ENCODE measurements at regions not wholly inside any gene's neighbourhood (a gene's known extent, or its start where the extent isn't known, plus 50 kb on each side); places are given as distances from the start of the nearest gene placed in this dataset.

DNA sequence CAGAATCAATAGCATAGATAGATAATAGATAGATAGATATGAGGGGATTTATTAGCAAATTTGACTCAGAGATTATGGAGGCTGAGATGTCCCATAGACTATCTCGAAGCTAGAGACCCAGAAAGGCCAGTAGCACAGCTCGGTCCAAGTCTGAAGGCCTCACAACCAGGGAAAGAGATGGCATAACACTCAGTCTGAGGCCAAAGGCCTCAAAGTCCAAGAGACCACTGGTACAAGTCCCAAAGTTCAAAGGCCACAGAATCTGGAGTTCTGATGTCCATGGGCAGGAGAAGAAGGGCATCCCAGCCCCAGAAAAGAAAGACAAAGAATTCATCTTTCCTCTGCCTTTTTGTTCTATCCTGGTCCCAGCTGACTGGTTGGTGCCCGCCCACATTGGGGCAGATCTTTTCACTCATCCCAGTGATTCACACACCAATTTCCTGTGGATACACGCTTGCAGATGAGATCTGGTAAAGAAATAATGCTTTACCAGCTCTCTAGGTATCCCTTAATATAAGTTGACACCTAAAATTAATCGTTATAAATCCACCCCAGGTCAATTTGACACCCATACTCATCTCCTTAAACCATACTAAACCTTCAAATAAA lies 127.8 kb upstream of the FBN2 start:
- H3K36me3 ChIP-seq (replicated peaks in 1 of 2; ENCODE audit: control insufficient read depth in 1 of 2, insufficient read depth in 2 of 2, low read length in 2 of 2), result no peaks in the 10 kb centered on the region
- 28% methylated on average over 2 of the region's 5 CpGs for WGBS (ENCODE audit: insufficient coverage)
- H3K4me2 ChIP-seq (replicated peaks; ENCODE audit: extremely low read depth, low read length, poor library complexity, severe bottlenecking), result no peak overlapping the region
- no peak overlapping the region for H3K27ac ChIP-seq (ENCODE audit: low read depth in 1 of 2, low read length in 2 of 2)
- Mint-ChIP-seq H3K4me3 (no peak overlapping the region), H3K4me1 (no peaks in the 10 kb centered on the region), H3K27ac (no peak overlapping the region), H3K36me3 (no peaks in the 10 kb centered on the region), H3K9me3 (peaks cover 0 to 3% (median under 1%) of the 10 kb centered on the region in 7 donors), H3K27me3 (ENCODE audit: low read depth in 3 of 3) (peaks cover 0 to 2% (median under 1%) of the 10 kb centered on the region in 3 donors)
- no peak overlapping the region for H3K4me3 ChIP-seq (replicated peaks in 1 of 3; ENCODE audit: low read depth in 2 of 3, low read length in 3 of 3)
- DNase-seq, result no peak
- H3K9me3 ChIP-seq (replicated peaks in 1 of 2; ENCODE audit: control insufficient read depth in 1 of 2, insufficient read depth in 1 of 2, low read length in 2 of 2), result no peaks in the 10 kb centered on the region
- no peaks in the 10 kb centered on the region for H3K79me2 ChIP-seq (ENCODE audit: insufficient read depth, low read length)
- no peaks in the 10 kb centered on the region for H4K20me1 ChIP-seq (ENCODE audit: insufficient read depth, low read length)
- no peak overlapping the region for H3K9ac ChIP-seq (ENCODE audit: insufficient read depth, low read length, poor library complexity, severe bottlenecking)
- H3K27me3 ChIP-seq (ENCODE audit: control insufficient read depth in 2 of 2, insufficient read depth in 2 of 2, low read length in 2 of 2), result no peaks in the 10 kb centered on the region
- H3K4me1 ChIP-seq (ENCODE audit: control insufficient read depth in 1 of 2, insufficient read depth in 2 of 2, low read length in 2 of 2), result no peaks in the 10 kb centered on the region
- H2AFZ ChIP-seq (ENCODE audit: insufficient read depth, low read depth, low read length, poor library complexity, severe bottlenecking), result no peak overlapping the region
- intact Hi-C loops (cut with micrococcal nuclease), result no loop called here
- TF ChIP-seq, protein P1, sequence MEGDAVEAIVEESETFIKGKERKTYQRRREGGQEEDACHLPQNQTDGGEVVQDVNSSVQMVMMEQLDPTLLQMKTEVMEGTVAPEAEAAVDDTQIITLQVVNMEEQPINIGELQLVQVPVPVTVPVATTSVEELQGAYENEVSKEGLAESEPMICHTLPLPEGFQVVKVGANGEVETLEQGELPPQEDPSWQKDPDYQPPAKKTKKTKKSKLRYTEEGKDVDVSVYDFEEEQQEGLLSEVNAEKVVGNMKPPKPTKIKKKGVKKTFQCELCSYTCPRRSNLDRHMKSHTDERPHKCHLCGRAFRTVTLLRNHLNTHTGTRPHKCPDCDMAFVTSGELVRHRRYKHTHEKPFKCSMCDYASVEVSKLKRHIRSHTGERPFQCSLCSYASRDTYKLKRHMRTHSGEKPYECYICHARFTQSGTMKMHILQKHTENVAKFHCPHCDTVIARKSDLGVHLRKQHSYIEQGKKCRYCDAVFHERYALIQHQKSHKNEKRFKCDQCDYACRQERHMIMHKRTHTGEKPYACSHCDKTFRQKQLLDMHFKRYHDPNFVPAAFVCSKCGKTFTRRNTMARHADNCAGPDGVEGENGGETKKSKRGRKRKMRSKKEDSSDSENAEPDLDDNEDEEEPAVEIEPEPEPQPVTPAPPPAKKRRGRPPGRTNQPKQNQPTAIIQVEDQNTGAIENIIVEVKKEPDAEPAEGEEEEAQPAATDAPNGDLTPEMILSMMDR (IDR thresholded peaks at IDR 0.05), result no peak

DNA sequence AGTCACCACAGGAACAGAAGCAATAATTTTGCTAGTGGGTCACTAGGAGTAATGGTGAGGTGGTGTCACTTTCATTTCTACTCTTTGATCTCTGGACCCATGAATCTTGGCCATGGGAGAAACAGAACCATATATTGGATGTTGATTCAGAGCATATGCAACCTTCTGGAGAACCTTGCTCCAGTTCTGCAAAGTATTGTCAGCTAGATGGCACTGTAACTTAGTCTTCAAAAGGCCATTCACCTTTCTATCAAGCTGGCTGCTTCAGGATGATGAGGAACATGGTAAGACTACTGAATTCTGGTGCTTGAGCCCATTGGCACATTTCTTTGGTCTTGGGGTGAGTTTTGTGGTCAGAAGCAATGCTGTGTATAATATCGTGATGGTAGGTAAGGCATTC lies 129.1 kb upstream of the FBN2 start:
- H3K4me1 ChIP-seq (ENCODE audit: control insufficient read depth in 1 of 2, insufficient read depth in 2 of 2, low read length in 2 of 2), result no peaks in the 10 kb centered on the region
- H3K36me3 ChIP-seq (replicated peaks in 1 of 2; ENCODE audit: control insufficient read depth in 1 of 2, insufficient read depth in 2 of 2, low read length in 2 of 2), result no peaks in the 10 kb centered on the region
- Mint-ChIP-seq H3K4me1 (no peaks in the 10 kb centered on the region), H3K9me3 (peaks cover 0 to 3% (median 0%) of the 10 kb centered on the region in 7 donors), H3K27ac (no peak overlapping the region), H3K27me3 (ENCODE audit: low read depth in 3 of 3) (peaks cover 0 to 6% (median 4%) of the 10 kb centered on the region in 3 donors), H3K4me3 (no peak overlapping the region), H3K36me3 (no peaks in the 10 kb centered on the region)
- H3K27ac ChIP-seq (ENCODE audit: low read depth in 1 of 2, low read length in 2 of 2), result no peak overlapping the region
- no peak overlapping the region for H2AFZ ChIP-seq (ENCODE audit: insufficient read depth, low read depth, low read length, poor library complexity, severe bottlenecking)
- H3K4me2 ChIP-seq (replicated peaks; ENCODE audit: extremely low read depth, low read length, poor library complexity, severe bottlenecking), result no peak overlapping the region
- no peak for DNase-seq
- H3K27me3 ChIP-seq (ENCODE audit: control insufficient read depth in 2 of 2, insufficient read depth in 2 of 2, low read length in 2 of 2), result no peaks in the 10 kb centered on the region
- TF ChIP-seq, protein P1 (IDR thresholded peaks at IDR 0.05), result no peak
- H3K4me3 ChIP-seq (replicated peaks in 1 of 3; ENCODE audit: low read depth in 2 of 3, low read length in 3 of 3), result no peak overlapping the region
- WGBS (ENCODE audit: insufficient coverage), result no CpG with 5 or more reads among the region's 1 CpG
- no peaks in the 10 kb centered on the region for H3K9me3 ChIP-seq (replicated peaks in 1 of 2; ENCODE audit: control insufficient read depth in 1 of 2, insufficient read depth in 1 of 2, low read length in 2 of 2)
- H4K20me1 ChIP-seq (ENCODE audit: insufficient read depth, low read length), result no peaks in the 10 kb centered on the region
- no peak overlapping the region for H3K9ac ChIP-seq (ENCODE audit: insufficient read depth, low read length, poor library complexity, severe bottlenecking)
- no peaks in the 10 kb centered on the region for H3K79me2 ChIP-seq (ENCODE audit: insufficient read depth, low read length)
- intact Hi-C loops (cut with micrococcal nuclease), result no loop called here
